ENCODE measurements at regions not wholly inside any gene's neighbourhood (a gene's known extent, or its start where the extent isn't known, plus 50 kb on each side); places are given as distances from the start of the nearest gene placed in this dataset.
"Not testable (repeated sequence)": the region's sequence is repeated elsewhere in the genome, so short reads cannot be mapped to it uniquely, and the experiment has no call there.

GRCh38 chrX:25618248-25618647 lies 519.9 kb upstream of the MAGEB18 start:
- no peak for DNase-seq (ENCODE audit: extremely low read depth, low read depth, low spot score)

DNA sequence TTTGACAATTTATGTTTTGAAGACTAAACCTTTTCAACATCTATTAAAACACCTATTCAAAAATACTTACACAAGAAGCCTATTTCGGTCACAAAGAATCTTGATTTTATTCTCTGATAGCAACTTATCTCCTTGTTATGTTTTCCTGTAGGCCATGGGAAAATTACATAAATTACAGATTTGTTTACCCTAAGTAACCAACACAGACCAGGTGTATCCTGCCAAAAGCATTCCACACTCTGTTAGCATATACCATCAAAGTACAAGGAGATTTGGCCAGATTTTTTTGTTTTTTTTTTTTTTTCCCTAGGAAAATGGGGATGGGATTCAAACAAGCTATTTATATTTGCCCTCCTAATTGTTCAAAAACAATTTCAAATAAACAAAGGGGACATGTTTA lies 497.9 kb upstream of the MAGEB18 start:
- DNase-seq (ENCODE audit: extremely low read depth, low read depth, low spot score) = peak; percentile 37

- no peak for DNase-seq (ENCODE audit: extremely low read depth, low read depth, low spot score)
Measured at GRCh38 chrX:25646156-25646555, 492.0 kb upstream of the MAGEB18 start.

DNA sequence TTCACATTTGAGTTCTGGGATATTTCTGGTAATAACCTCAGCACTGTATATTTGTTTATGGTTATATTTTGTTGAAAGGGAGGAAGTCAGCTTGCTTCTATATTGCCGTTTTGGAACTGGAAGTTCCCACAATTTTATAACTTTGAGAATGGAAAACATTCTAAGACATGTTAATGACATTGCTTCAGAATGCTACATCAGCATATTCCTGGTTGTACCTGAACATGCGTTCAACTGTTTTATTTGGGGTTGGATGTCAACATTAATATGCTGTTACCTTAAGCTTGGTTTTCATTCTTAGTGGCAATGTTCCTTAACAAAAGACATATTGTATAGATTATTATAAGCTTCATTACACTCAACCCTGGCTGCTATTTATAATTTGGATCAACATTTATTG lies 489.4 kb upstream of the MAGEB18 start:
- DNase-seq (ENCODE audit: extremely low read depth, low read depth, low spot score) = no peak

DNA sequence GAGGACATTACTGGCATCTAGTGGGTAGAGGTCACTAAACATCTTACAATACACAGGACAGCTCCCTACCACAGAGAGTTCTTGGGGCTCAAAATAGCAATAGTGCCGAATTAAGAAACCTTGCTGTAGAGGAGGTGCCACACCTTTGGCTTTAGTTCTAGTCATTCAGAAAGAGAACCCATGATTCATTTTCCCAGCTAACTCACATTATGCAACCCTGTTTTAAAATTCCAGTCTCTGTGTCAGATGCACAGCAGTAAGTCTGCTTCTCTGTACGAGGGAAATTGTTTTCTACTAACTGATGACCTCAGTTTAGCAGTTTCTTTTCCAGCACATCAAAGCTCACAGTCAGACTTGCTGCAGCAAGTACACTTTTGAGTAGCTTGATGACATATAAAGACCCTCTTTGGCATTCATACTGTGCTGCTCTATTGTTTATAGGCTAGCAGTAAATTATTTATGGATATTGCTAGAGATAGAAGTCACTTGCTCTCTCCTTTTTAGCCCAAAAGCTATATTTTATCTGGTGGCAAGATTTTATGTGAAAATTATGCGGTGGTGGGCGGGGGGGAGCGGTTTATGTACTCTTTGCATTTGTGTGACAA lies 487.8 kb upstream of the MAGEB18 start:
- no peak for DNase-seq (ENCODE audit: extremely low read depth, low read depth, low spot score)

- no peak for DNase-seq (ENCODE audit: extremely low read depth, low read depth, low spot score)
Measured at GRCh38 chrX:25659317-25659716, 478.8 kb upstream of the MAGEB18 start.

- no peak for DNase-seq (ENCODE audit: extremely low read depth, low read depth, low spot score)
Measured at GRCh38 chrX:25663701-25664100, 474.4 kb upstream of the MAGEB18 start.

GRCh38 chrX:25665431-25665830 lies 472.7 kb upstream of the MAGEB18 start:
- no peak for DNase-seq (ENCODE audit: extremely low read depth, low read depth, low spot score)

- DNase-seq (ENCODE audit: extremely low read depth, low read depth, low spot score) = no peak
Measured at GRCh38 chrX:25667681-25668080, 470.5 kb upstream of the MAGEB18 start.

DNA sequence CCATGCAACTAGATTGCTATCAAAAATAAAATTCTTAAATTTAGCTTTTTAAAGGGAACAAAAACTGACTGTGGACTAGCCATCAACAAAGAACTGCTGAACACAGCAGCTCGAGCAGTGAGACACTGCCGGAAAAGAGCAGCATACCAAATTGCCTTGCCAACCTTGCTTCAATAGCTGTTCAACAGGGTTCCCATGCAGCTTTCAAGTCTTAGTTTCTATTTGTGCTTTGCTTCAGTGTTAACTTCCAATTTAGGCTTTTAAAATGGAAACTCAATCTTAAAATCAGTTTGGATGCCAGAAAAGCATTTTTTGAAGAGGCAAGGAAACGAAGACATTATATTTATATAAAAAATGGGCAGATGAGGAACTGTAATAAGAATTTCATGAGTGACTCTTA lies 463.4 kb upstream of the MAGEB18 start:
- no peak for DNase-seq (ENCODE audit: extremely low read depth, low read depth, low spot score)

DNA sequence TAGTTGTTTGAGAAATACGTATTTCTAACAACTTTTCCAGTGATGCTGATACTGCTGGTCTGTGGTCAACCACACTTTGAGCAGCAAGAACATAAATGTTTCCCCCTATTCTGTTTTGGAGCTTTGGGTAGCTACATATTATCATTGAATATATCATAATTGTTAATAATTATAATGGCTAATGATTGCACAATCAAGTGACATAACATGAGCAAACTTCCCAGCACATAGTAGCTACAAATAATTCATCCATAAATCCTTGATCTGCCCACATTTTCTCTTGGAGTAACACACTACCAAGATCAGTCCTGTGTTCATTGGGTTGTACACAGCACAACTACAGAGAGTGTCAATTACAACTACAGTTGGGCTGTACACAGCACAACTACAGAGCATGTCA lies 436.3 kb upstream of the MAGEB18 start:
- no peak for DNase-seq (ENCODE audit: extremely low read depth, low read depth, low spot score)

- DNase-seq (ENCODE audit: extremely low read depth, low read depth, low spot score) = no peak
Measured at GRCh38 chrX:25717122-25717521, 421.0 kb upstream of the MAGEB18 start.

DNA sequence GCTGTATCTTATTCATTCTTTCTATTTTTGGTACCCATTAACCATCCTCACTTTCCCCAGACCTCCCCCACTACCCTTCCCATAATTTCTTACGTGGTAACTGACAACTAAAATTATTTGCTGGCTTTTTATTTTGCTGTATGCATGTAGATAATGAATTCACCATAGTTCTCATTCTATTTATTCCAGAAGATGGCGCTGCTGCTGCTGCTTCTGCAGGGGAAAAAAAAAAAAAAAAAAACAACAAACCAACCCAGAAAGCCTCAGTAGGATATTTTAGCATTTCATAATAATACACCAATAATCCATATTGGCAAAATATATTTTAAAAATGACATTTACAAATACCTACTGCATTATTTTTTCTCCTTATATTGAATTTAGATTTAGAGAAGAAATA lies 416.6 kb upstream of the MAGEB18 start:
- DNase-seq (ENCODE audit: extremely low read depth, low read depth, low spot score) = peak; percentile 4

DNA sequence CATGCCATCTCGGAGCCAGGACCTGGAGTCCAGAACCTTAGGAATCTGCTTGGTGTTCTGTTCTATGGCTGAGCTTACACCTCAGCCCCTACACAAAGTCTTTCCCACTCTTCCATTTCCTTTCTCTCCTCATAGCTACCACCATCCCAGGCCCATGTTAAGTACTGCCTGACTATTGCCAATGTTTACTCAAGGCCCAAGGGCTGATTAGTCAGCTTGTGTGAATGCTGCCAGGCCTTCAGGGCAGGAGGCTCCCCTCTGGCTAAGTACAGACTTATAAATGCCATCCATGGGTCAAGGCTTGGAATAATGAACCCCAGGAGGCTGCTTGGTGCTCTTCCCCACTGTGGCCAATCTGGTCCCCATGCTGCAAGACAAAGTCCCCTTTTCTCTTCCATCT lies 411.6 kb upstream of the MAGEB18 start:
- DNase-seq (ENCODE audit: extremely low read depth, low read depth, low spot score) = no peak

DNA sequence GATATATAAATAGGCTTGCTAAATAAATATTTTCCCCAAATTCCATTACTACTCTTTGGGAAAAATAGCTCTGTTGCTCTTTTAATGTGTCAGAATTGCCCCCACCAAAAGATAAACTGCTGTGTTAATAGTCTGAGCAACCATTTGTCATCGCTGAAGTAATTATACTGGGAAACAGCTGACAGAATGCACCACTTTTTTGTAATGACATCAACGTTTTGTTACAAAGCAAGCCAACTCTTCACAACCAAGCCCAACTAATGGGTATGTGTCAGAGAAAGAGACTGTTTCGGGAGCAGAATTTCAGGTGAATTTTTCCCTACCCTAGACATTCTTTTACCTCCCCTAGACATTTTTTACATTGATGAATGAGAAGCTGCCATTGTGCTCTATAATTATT lies 405.0 kb upstream of the MAGEB18 start:
- DNase-seq (ENCODE audit: extremely low read depth, low read depth, low spot score) = no peak

DNA sequence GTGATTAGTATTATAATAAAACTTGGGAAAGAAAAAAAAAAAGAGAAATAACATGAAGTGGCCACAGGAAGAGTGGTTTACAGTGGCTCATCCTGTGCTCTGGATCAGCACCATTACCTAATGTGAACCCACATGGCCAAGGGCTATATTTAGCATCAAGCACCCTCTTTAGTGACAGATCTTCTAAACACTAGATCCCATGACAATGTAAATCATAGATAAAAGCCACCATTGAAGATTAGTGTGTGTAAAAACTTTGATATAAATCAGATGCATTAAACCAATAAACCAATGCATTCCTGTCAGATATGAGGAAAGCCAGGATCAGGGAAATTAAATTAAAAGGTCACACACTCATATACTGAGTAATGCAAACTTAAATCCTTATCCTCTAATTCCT lies 400.6 kb upstream of the MAGEB18 start:
- DNase-seq (ENCODE audit: extremely low read depth, low read depth, low spot score) = no peak

- DNase-seq (ENCODE audit: extremely low read depth, low read depth, low spot score) = no peak
Measured at GRCh38 chrX:25742334-25742733, 395.8 kb upstream of the MAGEB18 start.

- no peak for DNase-seq (ENCODE audit: extremely low read depth, low read depth, low spot score)
Measured at GRCh38 chrX:25754399-25754798, 383.7 kb upstream of the MAGEB18 start.

DNA sequence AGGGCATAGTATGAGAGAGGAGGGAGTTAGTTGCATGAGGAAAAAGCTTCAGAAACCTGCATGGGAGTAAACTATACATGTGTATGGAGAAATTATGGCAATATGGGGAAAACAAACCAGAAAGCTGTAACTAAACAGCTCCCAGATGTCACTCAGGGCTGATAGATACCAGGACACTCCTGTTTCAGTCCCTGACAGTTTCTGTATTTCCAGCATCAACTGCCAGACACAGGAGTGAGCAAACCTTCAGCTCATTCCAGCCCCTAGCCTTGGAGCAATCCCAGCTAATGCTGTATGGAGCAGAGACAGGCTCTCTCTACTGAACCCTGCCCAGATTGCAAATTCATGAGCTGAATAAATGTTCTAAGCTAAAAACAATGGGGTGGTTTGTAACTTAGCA lies 382.9 kb upstream of the MAGEB18 start:
- DNase-seq (ENCODE audit: extremely low read depth, low read depth, low spot score) = no peak

DNA sequence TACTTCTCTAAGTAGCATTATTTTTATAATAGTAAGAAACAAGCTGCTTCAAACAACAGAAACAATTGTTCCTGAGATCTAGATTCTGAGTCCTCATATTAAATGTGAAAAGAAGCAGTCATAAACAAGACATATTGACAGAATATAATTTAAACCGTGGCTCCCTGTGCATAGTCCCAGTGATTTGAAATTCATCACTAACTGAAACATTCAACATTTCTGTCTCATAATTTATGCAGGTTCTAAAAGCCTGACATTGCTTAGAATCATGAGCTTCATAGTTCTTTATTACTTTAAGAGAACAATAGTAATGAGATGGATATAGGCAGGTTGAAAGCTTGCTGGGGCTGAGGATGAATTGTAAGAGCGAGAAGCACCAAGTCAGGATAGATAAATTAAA lies 375.5 kb upstream of the MAGEB18 start:
- DNase-seq (ENCODE audit: extremely low read depth, low read depth, low spot score) = no peak

DNA sequence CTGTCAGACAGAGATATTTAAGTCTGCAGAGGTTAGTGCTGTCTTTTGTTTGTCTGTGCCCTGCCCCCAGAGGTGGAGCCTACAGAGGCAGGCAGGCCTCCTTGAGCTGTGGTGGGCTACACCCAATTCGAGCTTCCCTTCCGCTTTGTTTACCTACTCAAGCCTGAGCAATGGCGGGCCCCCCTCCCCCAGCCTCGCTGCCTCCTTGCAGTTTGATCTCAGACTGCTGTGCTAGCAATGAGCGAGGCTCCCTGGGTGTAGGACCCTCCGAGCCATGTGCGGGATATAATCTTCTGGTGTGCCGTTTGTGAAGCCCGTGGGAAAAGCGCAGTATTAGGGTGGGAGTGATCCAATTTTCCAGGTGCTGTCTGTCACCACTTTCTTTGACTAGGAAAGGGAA lies 366.3 kb upstream of the MAGEB18 start:
- DNase-seq (ENCODE audit: extremely low read depth, low read depth, low spot score) = not testable (repeated sequence)

DNA sequence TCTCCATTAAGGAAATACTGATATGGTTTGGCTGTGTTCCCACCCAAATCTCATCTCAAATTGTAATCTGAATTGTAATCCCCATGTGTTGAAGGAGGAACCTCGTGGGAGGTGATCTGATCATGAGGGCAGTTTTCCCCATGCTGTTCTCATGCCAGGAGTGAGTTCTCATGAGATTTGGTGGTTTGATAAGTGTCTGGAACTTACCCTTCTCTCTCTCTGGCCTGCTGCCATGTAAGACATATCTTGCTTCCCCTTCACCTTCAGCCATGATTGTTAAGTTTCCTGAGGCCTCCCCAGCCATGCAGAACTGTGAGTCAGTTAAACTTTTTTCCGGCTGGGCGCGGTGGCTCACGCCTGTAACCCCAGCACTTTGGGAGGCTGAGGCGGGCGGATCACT lies 340.3 kb upstream of the MAGEB18 start:
- not testable (repeated sequence) for DNase-seq (ENCODE audit: extremely low read depth, low read depth, low spot score)

DNA sequence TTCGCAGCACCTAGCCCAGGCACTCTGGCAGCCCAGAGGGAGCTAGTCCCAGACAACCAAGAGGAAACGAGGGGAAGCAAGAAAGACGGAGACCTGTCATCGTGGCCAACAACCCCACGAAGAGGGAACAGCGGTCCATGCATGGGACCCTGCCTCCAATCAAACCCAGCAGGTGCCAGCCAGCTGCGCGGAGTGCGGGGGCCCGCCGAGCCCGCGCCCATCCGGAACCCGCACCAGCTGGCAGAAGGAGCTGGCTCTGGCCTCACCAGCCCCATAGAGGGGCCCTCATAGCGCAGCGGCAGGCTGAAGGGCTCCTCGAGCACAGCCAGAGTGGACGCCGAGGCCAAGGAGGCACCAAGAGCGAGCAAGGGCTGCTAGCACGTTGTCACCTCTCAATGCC lies 332.4 kb upstream of the MAGEB18 start:
- no peak for DNase-seq (ENCODE audit: extremely low read depth, low read depth, low spot score)
